IgD-negative memory B cell (primary cell): ENCODE measurements at regions not wholly inside any gene's neighbourhood (a gene's known extent, or its start where the extent isn't known, plus 50 kb on each side); places are given as distances from the start of the nearest gene placed in this dataset.

ENCODE experiments used
- H3K27ac Mint-ChIP-seq, 3 donors: one replicate each; pipeline ENCODE4 v1.8.0; 2020 to 2022; ENCODE audit warnings: mild to moderate bottlenecking in 3 of 3, mixed read lengths in 3 of 3, moderate library complexity in 1 of 3
- H3K27me3 Mint-ChIP-seq: one replicate; pipeline ENCODE4 v1.8.0; 2021; ENCODE audit warnings: mixed read lengths
- H3K36me3 Mint-ChIP-seq: one replicate; pipeline ENCODE4 v1.8.0; 2020; ENCODE audit warnings: mild to moderate bottlenecking, mixed read lengths
- H3K4me1 Mint-ChIP-seq, 3 donors: one replicate each; pipeline ENCODE4 v1.8.0; 2020 to 2022; ENCODE audit warnings: mixed read lengths in 3 of 3, mild to moderate bottlenecking in 1 of 3
- H3K4me3 Mint-ChIP-seq, 4 donors: one replicate each; pipeline ENCODE4 v1.8.0; 2020 to 2022; ENCODE audit warnings: mild to moderate bottlenecking in 4 of 4, mixed read lengths in 4 of 4, moderate library complexity in 3 of 4
- H3K9me3 Mint-ChIP-seq, 3 donors: one replicate each; pipeline ENCODE4 v1.8.0; 2020 to 2021; ENCODE audit warnings: mixed read lengths in 3 of 3, mild to moderate bottlenecking in 1 of 3

- H3K9me3 Mint-ChIP-seq = peaks cover 0 to 3% (median 2%) of the 10 kb centered on the region in 3 donors
- H3K36me3 Mint-ChIP-seq = no peaks in the 10 kb centered on the region
- no peaks in the 10 kb centered on the region for H3K27me3 Mint-ChIP-seq
- no peak overlapping the region for H3K4me3 Mint-ChIP-seq
- H3K4me1 Mint-ChIP-seq = peaks cover 0 to 1% (median 0%) of the 10 kb centered on the region in 3 donors
- H3K27ac Mint-ChIP-seq = no peak overlapping the region
These were observed 603.6 kb upstream of the MGMT start for GRCh38 chr10:128863411-128863810.

- no peak overlapping the region for H3K27ac Mint-ChIP-seq
- no peaks in the 10 kb centered on the region for H3K36me3 Mint-ChIP-seq
- no peak overlapping the region for H3K4me3 Mint-ChIP-seq
- H3K9me3 Mint-ChIP-seq = peaks cover 0 to 3% (median 2%) of the 10 kb centered on the region in 3 donors
- H3K27me3 Mint-ChIP-seq = no peaks in the 10 kb centered on the region
- H3K4me1 Mint-ChIP-seq = peaks cover 0 to 1% (median 0%) of the 10 kb centered on the region in 3 donors
These were observed 603.1 kb upstream of the MGMT start for GRCh38 chr10:128863823-128864405.

GRCh38 chr10:128864554-128865295 is 602.3 kb upstream of the MGMT start:
- peaks cover 0 to 1% (median 0%) of the 10 kb centered on the region in 3 donors for H3K4me1 Mint-ChIP-seq
- H3K27me3 Mint-ChIP-seq = no peaks in the 10 kb centered on the region
- no peak overlapping the region for H3K4me3 Mint-ChIP-seq
- H3K9me3 Mint-ChIP-seq = peaks cover 0 to 3% (median 2%) of the 10 kb centered on the region in 3 donors
- no peaks in the 10 kb centered on the region for H3K36me3 Mint-ChIP-seq
- H3K27ac Mint-ChIP-seq = no peak overlapping the region

- no peaks in the 10 kb centered on the region for H3K27me3 Mint-ChIP-seq
These were observed 601.4 kb upstream of the MGMT start for GRCh38 chr10:128865436-128866195.

GRCh38 chr10:128866551-128866950 is 600.5 kb upstream of the MGMT start:
- Mint-ChIP-seq H3K27ac (no peak overlapping the region), H3K4me3 (no peak overlapping the region), H3K36me3 (no peaks in the 10 kb centered on the region), H3K9me3 (peaks cover 0 to 3% (median 0%) of the 10 kb centered on the region in 3 donors), H3K4me1 (peaks cover 0 to 1% (median 0%) of the 10 kb centered on the region in 3 donors), H3K27me3 (no peaks in the 10 kb centered on the region)

More at GRCh38 chr10:128865436-128866195, 601.4 kb upstream of the MGMT start:
- Mint-ChIP-seq H3K9me3 (peaks cover 0 to 3% (median 2%) of the 10 kb centered on the region in 3 donors), H3K4me1 (peaks cover 0 to 1% (median 0%) of the 10 kb centered on the region in 3 donors), H3K4me3 (no peak overlapping the region), H3K36me3 (no peaks in the 10 kb centered on the region), H3K27ac (no peak overlapping the region)

GRCh38 chr10:128867210-128867609 is 599.8 kb upstream of the MGMT start:
- H3K9me3 Mint-ChIP-seq = peaks cover 0 to 3% (median 0%) of the 10 kb centered on the region in 3 donors
- no peaks in the 10 kb centered on the region for H3K36me3 Mint-ChIP-seq
- H3K4me1 Mint-ChIP-seq = peaks cover 0 to 1% (median 0%) of the 10 kb centered on the region in 3 donors
- H3K27me3 Mint-ChIP-seq = no peaks in the 10 kb centered on the region
- no peak overlapping the region for H3K27ac Mint-ChIP-seq
- no peak overlapping the region for H3K4me3 Mint-ChIP-seq

- Mint-ChIP-seq H3K27ac (no peak overlapping the region), H3K27me3 (no peaks in the 10 kb centered on the region), H3K4me3 (no peak overlapping the region), H3K9me3 (peaks cover 0 to 3% (median 0%) of the 10 kb centered on the region in 3 donors), H3K4me1 (no peaks in the 10 kb centered on the region), H3K36me3 (no peaks in the 10 kb centered on the region)
These were observed 599.2 kb upstream of the MGMT start for GRCh38 chr10:128867819-128868218.

- H3K4me1 Mint-ChIP-seq = no peaks in the 10 kb centered on the region
- no peak overlapping the region for H3K27ac Mint-ChIP-seq
- H3K36me3 Mint-ChIP-seq = no peaks in the 10 kb centered on the region
- H3K27me3 Mint-ChIP-seq = no peaks in the 10 kb centered on the region
- peaks cover 0 to 3% (median 0%) of the 10 kb centered on the region in 3 donors for H3K9me3 Mint-ChIP-seq
- no peak overlapping the region for H3K4me3 Mint-ChIP-seq
These were observed 598.6 kb upstream of the MGMT start for GRCh38 chr10:128868481-128868880.

- Mint-ChIP-seq H3K9me3 (peaks cover 0 to 3% (median 0%) of the 10 kb centered on the region in 3 donors), H3K4me1 (no peaks in the 10 kb centered on the region), H3K27me3 (no peaks in the 10 kb centered on the region), H3K4me3 (no peak overlapping the region), H3K27ac (no peak overlapping the region), H3K36me3 (no peaks in the 10 kb centered on the region)
These were observed 597.8 kb upstream of the MGMT start for GRCh38 chr10:128869101-128869749.

- Mint-ChIP-seq H3K4me3 (no peak overlapping the region), H3K4me1 (no peaks in the 10 kb centered on the region), H3K9me3 (peaks cover 0 to 3% (median 0%) of the 10 kb centered on the region in 3 donors), H3K36me3 (no peaks in the 10 kb centered on the region), H3K27me3 (no peaks in the 10 kb centered on the region), H3K27ac (no peak overlapping the region)
These were observed 596.0 kb upstream of the MGMT start for GRCh38 chr10:128870830-128871597.

- no peaks in the 10 kb centered on the region for H3K36me3 Mint-ChIP-seq
- no peak overlapping the region for H3K4me3 Mint-ChIP-seq
- H3K9me3 Mint-ChIP-seq = peaks cover 0 to 3% (median 2%) of the 10 kb centered on the region in 3 donors
- H3K27me3 Mint-ChIP-seq = peaks cover 2% of the 10 kb centered on the region
- H3K27ac Mint-ChIP-seq = no peak overlapping the region
- H3K4me1 Mint-ChIP-seq = no peaks in the 10 kb centered on the region
These were observed 595.3 kb upstream of the MGMT start for GRCh38 chr10:128871671-128872231.

- Mint-ChIP-seq H3K9me3 (peaks cover 0 to 2% (median 0%) of the 10 kb centered on the region in 3 donors), H3K36me3 (no peaks in the 10 kb centered on the region), H3K27ac (no peak overlapping the region), H3K27me3 (peaks cover 2% of the 10 kb centered on the region), H3K4me3 (no peak overlapping the region), H3K4me1 (no peaks in the 10 kb centered on the region)
These were observed 593.5 kb upstream of the MGMT start for GRCh38 chr10:128873411-128874054.

- peaks cover 2% of the 10 kb centered on the region for H3K27me3 Mint-ChIP-seq
- H3K4me1 Mint-ChIP-seq = no peaks in the 10 kb centered on the region
- no peak overlapping the region for H3K27ac Mint-ChIP-seq
- H3K36me3 Mint-ChIP-seq = no peaks in the 10 kb centered on the region
- H3K9me3 Mint-ChIP-seq = peaks cover 0 to 2% (median 0%) of the 10 kb centered on the region in 3 donors
- no peak overlapping the region for H3K4me3 Mint-ChIP-seq
These were observed 592.7 kb upstream of the MGMT start for GRCh38 chr10:128874331-128874730.
